H1 (cell line): ENCODE measurements at regions not wholly inside any gene's neighbourhood (a gene's known extent, or its start where the extent isn't known, plus 50 kb on each side); places are given as distances from the start of the nearest gene placed in this dataset.

Experiments
- CBX5 ChIP-seq: fragments of 300-800, 300-1000 bp; sonication (generic); IDR thresholded peaks from 2 replicates; pipeline ENCODE4 v1.7.1; 2016; ENCODE audit warnings: antibody characterized with exemption, low read length, low read depth
- EGR1 ChIP-seq: IDR thresholded peaks from 2 replicates; pipeline ENCODE4 v1.6.1; 2011; ENCODE audit warnings: low read depth, low read length, borderline replicate concordance
- EP300 ChIP-seq, 2 experiments: IDR thresholded peaks; 1 replicate in 1 of 2; 2 replicates in 1 of 2; pipeline ENCODE4 v1.6.1; 2011 to 2012; ENCODE audit warnings: low read depth in 2 of 2, low read length in 2 of 2, mild to moderate bottlenecking in 2 of 2, borderline replicate concordance in 1 of 2, inconsistent platforms in 1 of 2, moderate library complexity in 1 of 2
- HDAC2 ChIP-seq, 2 experiments: fragments of 300-600 bp in 1 of 2; sonication (generic) in 1 of 2; IDR thresholded peaks; 2 replicates each; pipeline ENCODE4 v1.6.1; 2011 to 2012; ENCODE audit warnings: low read depth in 2 of 2, low read length in 2 of 2, mild to moderate bottlenecking in 2 of 2, moderate library complexity in 2 of 2, borderline replicate concordance in 1 of 2, inconsistent platforms in 1 of 2
- NRF1 ChIP-seq: IDR thresholded peaks from 2 replicates; pipeline ENCODE4 v1.6.1; 2011; ENCODE audit warnings: mild to moderate bottlenecking, low read depth, low read length, improper control_type of control experiment
- PHF8 ChIP-seq: fragments of 200-600 bp; sonication (generic); conservative IDR thresholded peaks from 2 replicates; pipeline ENCODE4 v1.7.1; 2012; ENCODE audit warnings: low read depth, mild to moderate bottlenecking, inconsistent platforms, low read length, moderate library complexity
- POLR2A ChIP-seq, 2 experiments: IDR thresholded peaks; 1 replicate in 1 of 2; 2 replicates in 1 of 2; pipeline ENCODE4 v1.6.1; 2011; ENCODE audit warnings: low read depth in 2 of 2, low read length in 2 of 2, mild to moderate bottlenecking in 2 of 2; ENCODE audit errors: control extremely low read depth in 1 of 2
- RFX5 ChIP-seq: IDR thresholded peaks from 2 replicates; pipeline ENCODE4 v1.6.1; 2011; ENCODE audit warnings: low read depth, low read length, improper control_type of control experiment, borderline replicate concordance
- SIN3A ChIP-seq, 2 experiments: IDR thresholded peaks in 1 of 2; conservative IDR thresholded peaks in 1 of 2; 2 replicates each; pipeline ENCODE4 v1.6.1; 2011 to 2012; ENCODE audit warnings: low read length in 2 of 2, improper control_type of control experiment in 1 of 2, low read depth in 1 of 2, mild to moderate bottlenecking in 1 of 2
- SRF ChIP-seq: IDR thresholded peaks from 2 replicates; pipeline ENCODE4 v1.6.1; 2011; ENCODE audit warnings: mild to moderate bottlenecking, low read depth, low read length, moderate library complexity

DNA sequence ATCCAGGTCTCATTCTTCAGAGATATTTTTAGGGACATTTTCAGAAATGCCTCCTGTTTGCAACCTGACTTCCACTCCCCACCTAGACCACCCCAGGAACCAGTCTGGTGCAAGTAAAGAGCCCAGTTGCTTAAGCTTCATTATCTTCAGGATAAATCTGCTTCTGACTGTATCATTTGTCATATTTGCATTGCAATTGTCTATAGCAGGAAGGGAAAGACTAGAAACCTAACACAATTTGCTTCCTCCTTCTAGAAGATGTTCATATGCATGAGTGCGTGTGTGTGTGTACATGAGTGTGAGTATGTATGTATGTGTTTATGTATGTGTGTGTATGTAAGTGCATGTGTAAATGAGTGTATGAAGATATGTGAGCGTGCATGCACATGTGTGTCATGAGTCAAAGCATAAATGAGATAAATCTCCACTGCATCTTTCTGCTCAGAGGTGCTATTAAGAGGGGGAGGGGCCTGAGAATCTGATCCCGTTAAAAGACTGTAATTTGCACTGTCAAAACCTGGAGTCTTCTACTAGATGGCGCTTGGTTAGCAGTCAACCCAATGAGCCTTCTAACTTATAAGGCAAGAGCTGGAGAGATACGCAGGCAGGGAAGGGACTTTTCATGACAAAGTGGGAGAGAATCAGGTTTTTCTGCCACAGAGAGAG, 178.8 kb upstream of the KL start (continued):
- TF ChIP-seq NRF1 = no peak
- TF ChIP-seq HDAC2 (IDR thresholded peaks at IDR 0.05; ENCODE audit: borderline replicate concordance in 1 of 2, low read depth in 2 of 2, low read length in 2 of 2) = no peak
- TF ChIP-seq EP300 (IDR thresholded peaks at IDR 0.05; ENCODE audit: borderline replicate concordance in 1 of 2, low read depth in 2 of 2, low read length in 2 of 2) = no peak
- no peak for TF ChIP-seq CBX5
- TF ChIP-seq RFX5 = no peak
- no peak for TF ChIP-seq SIN3A (conservative IDR thresholded peaks at IDR 0.05 in 1 of 2, IDR thresholded peaks at IDR 0.05 in 1 of 2; ENCODE audit: low read depth in 1 of 2, low read length in 2 of 2)
- no peak for TF ChIP-seq POLR2A (IDR thresholded peaks at IDR 0.05; ENCODE audit: control extremely low read depth in 1 of 2, low read depth in 2 of 2, low read length in 2 of 2)
- TF ChIP-seq EGR1 = no peak
- no peak for TF ChIP-seq PHF8
- no peak for TF ChIP-seq SRF
